Upper lobe of left lung (tissue), 4 donors: ENCODE measurements at regions not wholly inside any gene's neighbourhood (a gene's known extent, or its start where the extent isn't known, plus 50 kb on each side); places are given as distances from the start of the nearest gene placed in this dataset.

Source experiments
- POLR2A ChIP-seq, 4 donors: fragments of 450-650 bp; IDR thresholded peaks; one replicate each; pipeline ENCODE4 v1.5.1; 2016 to 2017; ENCODE audit warnings: antibody characterized with exemption in 4 of 4, mild to moderate bottlenecking in 2 of 4
- TF ChIP-seq, protein P1 (sequence below), 6 experiments: fragments of 450-650 bp in 4 of 6; fragments of 200-600 bp in 2 of 6; sonication (generic) in 2 of 6; IDR thresholded peaks; one replicate each; pipeline ENCODE4 v1.5.1; 2016 to 2019; ENCODE audit warnings: antibody characterized with exemption in 6 of 6

DNA sequence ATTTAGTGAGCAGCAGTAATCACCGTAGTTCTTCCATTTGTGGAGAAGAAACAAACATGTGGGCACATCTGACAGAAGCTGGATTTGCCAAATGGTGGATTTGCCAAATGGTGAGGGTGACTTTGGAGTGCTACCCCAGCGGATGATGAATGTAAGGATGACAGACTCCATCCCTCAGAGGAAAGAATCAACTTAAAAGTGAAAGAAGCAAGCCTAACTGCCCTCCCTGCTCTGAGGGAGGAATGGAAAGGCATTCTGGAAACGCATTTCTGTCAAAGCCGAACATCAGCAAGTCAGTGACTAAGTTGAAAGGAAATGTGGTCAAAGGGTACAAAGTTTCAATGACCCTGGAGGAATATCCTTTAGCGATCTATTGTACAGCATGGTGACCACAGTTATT, 143.5 kb downstream of the GPBP1 start:
- TF ChIP-seq, protein P1, sequence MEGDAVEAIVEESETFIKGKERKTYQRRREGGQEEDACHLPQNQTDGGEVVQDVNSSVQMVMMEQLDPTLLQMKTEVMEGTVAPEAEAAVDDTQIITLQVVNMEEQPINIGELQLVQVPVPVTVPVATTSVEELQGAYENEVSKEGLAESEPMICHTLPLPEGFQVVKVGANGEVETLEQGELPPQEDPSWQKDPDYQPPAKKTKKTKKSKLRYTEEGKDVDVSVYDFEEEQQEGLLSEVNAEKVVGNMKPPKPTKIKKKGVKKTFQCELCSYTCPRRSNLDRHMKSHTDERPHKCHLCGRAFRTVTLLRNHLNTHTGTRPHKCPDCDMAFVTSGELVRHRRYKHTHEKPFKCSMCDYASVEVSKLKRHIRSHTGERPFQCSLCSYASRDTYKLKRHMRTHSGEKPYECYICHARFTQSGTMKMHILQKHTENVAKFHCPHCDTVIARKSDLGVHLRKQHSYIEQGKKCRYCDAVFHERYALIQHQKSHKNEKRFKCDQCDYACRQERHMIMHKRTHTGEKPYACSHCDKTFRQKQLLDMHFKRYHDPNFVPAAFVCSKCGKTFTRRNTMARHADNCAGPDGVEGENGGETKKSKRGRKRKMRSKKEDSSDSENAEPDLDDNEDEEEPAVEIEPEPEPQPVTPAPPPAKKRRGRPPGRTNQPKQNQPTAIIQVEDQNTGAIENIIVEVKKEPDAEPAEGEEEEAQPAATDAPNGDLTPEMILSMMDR (IDR thresholded peaks at IDR 0.05): no peak
- no peak for TF ChIP-seq POLR2A (IDR thresholded peaks at IDR 0.05)
